ENCODE measurements at regions not wholly inside any gene's neighbourhood (a gene's known extent, or its start where the extent isn't known, plus 50 kb on each side); places are given as distances from the start of the nearest gene placed in this dataset.

- no peak for TF ChIP-seq CTCF (conservative IDR thresholded peaks at IDR 0.05; ENCODE audit: low read depth, low read length)
- TF ChIP-seq EZH2 (IDR thresholded peaks at IDR 0.05; ENCODE audit: borderline replicate concordance, low read depth, low read length, poor library complexity, severe bottlenecking) = no peak
Measured at GRCh38 chr13:27004326-27004725, 167.3 kb downstream of the USP12 start.
